ENCODE measurements at regions not wholly inside any gene's neighbourhood (a gene's known extent, or its start where the extent isn't known, plus 50 kb on each side); places are given as distances from the start of the nearest gene placed in this dataset.

DNA sequence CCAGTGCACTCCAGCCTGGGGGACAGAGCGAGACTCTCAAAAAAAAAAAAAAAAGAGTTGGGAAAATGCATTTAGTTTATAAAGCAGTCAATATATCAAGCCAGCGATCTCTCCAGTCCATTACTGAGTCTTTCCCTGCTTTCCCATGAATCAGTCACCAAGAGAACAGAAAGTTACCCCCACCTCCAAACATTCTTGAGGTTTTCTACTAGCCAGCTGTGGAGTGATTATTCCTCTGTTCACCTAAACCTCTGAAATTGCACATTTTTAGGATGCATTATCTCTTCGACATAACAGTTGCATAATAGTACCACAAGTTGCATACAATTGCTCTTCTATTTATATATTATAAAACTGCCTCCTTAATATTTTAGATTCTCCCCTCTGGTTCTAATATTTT, 134.8 kb upstream of the DIO3 start:
- no peak for DNase-seq

DNA sequence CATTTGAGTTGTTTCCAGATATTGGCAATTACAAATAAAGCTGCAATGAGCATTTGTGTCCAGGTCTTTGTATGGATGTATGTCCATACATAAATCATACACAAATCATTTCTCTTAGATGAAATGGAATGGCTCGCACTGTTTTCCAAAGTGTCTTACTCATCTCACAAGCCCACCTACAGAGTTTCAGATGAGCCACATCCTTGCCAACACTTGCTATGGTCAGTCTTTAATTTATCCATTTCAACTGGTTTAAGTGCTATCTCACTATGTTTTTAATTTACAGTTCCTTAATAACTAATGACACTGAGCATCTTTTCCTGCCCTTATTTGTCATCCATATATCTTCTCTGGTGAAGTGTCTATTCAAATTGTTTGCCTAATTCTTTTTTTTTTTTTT, 132.9 kb upstream of the DIO3 start:
- no peak for DNase-seq

DNA sequence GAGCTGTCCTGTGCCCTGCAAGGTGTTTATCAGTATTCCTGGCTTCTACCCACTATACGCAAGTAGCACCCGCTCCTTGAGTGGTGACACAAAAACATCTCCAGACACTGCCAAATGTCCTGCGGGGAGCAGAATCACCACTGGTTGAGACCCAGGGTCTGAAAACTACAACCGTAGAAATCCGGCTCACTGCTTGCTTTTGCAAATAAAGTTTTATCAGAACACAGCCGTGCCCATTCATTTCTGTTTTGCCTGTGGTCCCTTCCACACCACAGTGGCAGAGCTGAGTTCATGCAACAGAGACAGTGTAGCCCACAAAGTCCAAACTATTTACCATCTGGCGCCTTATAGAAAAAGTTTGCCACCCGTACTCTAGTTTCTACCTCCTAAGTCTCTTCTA, 125.7 kb upstream of the DIO3 start:
- DNase-seq = no peak

DNA sequence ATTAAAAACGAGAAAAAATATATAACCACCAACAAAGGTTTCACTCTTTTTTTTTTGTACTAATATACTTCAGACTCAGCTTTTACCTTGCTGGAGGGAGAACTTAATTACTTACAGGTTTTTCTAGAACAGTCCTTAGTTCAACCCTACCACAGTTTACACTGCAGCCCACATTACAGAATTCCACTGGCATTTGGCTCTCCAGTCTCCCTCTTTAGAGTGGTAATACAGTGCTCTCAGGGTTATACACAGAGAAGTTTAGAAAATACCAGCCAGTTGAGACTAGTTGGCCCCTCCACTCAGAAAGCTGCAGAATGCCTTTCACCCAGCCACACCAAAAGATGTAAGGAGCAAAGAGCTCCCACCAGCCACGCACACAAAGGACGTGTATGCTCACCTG, 122.3 kb upstream of the DIO3 start:
- no peak for DNase-seq

DNA sequence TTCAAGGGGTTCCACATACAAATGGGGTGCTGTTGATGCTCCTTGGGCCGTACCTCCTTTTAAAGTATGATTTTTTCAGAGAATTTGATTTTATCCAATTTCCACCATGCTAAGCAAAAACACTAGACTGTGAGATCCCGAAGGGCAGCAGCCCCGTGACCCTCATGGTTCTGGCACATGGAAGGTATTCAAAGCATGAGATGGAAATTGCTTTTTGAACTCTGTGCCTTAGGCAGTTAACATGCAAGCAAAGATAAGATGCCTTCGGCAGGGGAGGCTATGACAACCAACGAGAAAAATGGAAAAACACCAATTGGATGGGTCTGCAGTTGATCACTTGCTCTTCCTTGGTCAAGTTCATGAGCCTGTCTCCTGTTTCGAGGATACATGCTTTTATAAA, 120.8 kb upstream of the DIO3 start:
- no peak for DNase-seq

DNA sequence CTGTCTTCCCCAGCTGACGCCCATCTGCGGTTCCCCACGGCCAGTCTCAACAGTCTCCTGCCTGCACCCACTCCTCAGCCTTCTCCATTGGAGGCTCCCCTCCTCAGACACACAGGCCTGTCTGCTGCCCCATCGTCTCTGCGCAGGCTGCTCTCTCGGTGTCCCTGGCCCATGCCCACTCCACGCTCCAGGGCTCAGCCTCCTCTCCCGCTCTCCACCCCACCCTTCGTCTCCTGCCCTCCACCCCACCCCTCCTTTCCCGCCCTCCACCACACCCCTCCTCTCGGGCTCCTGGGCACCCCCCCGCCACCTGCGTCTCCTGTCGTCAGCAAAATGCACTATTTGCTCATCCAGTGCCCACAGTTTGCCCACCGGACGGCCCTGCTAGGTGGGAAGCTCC, 119.6 kb upstream of the DIO3 start:
- DNase-seq = no peak

DNA sequence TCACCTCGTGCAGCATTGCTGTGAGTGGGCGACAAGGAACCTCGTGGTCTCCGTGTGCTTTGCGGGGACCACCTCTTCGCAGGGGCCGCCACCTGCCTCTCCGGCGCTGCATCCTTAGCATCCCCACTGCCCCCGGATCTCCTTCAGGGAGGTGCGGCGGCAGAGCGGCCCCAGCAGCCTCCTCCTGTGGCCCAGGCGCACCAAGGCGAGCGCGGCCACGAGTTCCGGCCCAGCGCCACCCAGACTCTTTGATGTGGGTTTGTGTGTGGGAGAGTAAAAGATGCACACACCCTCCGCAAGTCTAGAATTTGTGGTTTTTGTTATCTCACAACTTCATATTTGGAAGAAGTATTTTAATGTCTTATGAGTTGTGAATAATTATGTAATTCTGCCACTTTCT, 118.8 kb upstream of the DIO3 start:
- peak; percentile 67 to 76 for DNase-seq

DNA sequence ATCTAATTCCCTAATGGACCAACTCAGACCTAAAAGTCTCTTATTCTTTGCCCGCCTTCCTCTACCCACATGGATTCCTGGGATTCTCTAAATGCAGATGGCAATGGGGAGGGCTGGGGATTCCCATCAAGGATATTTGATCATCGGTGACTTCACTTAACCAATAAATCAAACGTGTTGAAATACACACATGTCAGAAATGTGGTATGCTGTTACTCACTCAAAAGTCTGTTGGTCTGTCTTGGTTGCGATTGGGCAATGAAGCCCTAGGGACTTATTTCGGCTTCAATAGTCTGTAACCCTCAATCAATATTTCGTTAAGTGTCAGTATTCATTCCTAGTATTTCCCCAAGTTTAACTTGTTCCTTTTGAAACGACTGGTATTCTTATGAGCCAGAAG, 117.2 kb upstream of the DIO3 start:
- DNase-seq = no peak

DNA sequence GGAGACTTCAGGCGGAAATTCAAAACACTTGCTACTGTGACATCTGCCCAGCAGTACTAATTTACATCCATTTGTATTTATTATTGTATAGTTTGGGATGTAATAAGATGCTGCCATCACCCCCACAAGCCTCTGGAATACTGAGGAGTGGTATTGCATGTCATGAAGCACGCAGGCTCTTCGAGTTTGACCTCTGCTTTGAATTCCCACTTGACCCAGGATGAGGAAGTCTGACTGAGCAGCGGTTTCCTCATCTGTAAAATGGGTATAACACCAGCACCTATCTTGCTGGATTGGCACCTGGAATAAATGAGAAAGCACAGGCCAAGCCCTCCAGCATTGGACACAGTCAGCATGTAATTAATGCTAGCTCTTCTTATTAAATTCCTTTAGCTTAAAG, 116.0 kb upstream of the DIO3 start:
- DNase-seq = no peak

DNA sequence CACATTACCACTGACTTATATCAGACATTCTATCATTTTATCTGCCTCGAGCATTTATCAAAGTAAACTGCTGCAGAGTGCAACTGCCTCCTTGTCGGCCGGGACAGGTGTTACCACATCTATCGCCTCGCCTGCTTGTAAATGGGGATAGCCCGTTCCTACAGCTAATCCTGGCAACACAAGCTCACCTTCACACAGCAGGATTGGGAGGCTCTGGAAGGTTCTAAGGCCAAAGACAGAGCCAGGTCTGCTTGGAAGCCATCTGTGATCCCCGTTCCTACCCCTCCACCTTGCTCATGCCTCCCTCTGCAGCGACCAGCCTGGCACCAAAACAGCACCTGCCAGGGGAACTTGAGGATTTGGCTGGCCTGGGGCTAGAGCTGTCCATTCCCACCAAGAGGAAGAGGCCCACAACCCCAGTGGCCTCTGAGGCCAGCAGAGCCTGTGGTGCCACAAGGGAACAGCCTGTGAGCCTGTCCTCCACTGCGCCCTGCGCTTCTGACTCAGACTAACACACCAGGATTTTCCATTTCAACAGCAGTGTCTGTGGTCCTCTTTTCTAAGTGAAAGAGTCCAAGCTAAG, 114.8 kb upstream of the DIO3 start:
- no peak for DNase-seq

DNA sequence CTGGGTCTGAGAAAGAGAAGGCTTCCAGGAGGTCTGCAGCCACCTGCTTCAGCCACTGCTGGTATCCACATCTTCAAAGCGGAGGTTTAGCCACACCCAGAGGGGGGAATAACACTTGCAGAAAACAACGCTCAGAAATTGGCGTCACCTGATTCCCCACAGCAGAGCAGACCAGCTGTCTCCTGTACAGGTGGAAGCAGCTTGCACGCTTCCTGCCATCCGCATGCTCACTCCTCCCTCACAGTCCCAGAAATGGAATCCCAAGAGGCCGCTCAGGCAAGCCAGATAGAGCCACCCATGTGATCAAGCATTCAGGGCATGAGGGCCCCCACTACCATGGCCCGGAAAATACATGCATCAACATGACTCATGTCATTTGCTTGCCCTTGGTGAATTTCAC, 112.2 kb upstream of the DIO3 start:
- DNase-seq = no peak

DNA sequence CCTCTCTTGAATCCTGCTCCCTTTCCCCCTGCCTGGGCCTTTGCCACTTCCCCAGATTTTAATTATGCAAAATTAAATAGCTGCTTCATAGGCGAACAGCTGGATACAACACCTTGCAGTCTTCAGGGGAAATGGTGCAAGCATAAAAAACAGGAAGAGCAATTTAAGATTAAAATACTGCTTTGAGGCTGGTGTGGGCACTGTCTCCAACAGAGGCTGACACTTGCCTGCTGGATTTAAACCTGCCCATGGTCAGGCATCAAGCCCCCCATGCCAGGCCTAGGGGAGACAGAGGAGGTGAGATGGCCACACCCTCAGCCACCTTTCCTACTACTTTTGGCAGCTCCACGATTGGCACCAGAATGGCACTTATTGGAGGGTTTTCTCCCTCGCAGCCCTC, 110.1 kb upstream of the DIO3 start:
- DNase-seq = no peak

DNA sequence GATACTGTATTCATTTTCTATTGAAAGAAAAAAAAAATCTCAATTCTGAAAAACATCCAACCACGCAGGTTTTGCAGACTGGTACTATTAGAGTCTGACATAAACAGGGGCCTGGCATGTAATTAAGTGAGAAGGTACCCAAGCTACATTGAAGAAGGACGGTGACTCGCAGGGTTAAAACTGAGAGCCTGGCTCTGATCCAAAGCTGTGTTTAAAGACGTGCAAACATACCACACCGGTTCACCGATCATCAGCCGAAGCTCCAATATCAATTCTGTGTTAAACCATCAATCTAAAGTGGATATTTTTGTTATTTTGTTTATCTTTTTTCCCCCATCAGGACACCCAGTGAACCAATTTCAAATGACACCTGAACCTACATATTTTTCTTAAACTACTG, 108.1 kb upstream of the DIO3 start:
- DNase-seq = no peak

DNA sequence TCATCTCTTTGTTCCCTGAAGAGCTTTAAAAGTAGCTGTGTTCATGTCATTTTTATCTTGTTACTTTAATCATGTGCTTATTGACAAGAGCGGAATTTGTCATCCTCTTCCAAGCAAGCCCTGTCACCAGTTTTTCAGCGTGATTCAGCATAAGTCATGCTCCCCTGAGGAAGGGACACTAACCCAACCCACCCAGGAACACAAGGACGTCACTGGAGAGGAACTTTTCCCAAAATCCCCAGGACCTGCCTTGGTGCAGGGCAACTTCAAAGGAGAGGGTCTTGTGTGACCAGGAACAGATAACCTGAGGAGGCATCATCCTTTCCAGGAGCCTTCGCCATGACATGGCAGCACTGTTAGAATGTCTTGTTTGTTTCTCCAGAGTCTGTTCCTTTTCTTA, 107.1 kb upstream of the DIO3 start:
- no peak for DNase-seq

DNA sequence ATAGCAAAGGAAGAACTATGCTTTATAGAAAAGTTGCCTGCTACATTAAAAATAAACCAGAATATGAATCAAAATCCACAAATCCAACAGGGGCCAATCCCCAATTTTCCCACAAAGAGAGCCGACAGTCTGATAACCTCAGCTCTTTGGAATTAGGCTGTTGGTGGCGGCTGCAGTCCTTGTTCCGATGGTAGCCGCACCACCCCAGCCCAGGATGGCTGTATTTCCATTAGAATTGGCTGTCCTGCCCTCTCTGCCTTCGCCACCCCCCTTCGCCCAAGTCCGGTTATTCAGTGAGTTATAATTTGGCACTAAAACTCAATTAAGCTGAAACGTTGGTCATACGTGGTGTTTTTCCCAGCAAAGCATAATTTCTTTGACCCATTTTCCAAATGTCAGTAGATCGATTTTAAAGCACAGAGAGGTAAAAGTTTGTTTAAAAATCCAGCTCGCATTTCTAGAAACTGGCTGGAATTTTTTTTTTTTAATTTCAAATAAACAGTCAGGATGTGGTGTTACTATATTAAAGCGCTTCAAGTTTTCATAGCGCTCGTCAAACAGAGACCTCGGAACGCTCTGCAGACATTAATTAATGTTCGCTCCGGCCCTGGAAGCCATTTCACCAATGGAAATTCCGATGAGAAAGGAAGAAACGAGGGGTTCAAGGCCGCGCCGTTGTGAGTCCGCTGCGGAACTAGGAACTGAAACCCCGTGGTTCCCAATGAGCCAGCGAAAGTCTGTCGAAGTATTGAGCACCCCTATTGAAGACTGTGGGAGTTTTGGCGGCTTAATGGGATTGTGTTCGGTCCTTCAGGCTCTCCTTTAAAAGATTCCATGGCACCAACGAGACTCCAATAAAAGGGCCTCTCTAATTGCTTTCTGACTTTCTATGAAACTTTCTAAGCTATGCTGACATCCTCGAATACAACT, 104.8 kb upstream of the DIO3 start:
- no peak for DNase-seq

DNA sequence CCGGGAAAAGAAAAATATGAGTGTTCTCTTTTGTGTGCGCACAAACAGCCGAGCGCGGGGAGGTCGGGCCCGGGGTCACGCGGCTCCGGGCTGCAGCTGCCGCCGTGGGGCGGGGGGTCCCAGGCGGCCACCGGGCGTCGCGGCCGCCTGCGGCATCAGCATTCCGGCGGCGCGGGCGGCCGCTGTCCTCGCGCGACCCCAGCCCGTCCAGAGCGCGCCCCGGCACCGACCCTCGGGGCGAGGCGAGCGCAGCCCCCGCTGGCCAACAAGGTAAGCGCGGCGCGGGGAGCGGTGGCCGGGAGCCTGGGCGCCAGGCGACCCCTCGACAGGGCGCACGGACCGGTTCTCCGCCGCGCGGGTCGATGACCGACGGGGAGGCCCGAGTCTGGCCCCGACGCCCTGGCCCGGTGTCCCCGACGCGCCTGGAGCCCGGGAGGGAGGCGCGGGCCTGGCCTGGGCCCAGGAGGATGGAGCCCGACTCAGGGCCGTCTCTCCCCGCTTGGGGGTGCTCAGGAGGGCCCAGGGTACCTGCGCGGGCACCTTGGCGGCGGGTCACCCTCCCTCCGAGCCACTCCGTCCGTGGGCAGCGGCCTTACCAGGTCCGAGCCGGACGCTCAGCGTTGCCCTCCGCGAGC, 103.9 kb upstream of the DIO3 start:
- no peak for DNase-seq

DNA sequence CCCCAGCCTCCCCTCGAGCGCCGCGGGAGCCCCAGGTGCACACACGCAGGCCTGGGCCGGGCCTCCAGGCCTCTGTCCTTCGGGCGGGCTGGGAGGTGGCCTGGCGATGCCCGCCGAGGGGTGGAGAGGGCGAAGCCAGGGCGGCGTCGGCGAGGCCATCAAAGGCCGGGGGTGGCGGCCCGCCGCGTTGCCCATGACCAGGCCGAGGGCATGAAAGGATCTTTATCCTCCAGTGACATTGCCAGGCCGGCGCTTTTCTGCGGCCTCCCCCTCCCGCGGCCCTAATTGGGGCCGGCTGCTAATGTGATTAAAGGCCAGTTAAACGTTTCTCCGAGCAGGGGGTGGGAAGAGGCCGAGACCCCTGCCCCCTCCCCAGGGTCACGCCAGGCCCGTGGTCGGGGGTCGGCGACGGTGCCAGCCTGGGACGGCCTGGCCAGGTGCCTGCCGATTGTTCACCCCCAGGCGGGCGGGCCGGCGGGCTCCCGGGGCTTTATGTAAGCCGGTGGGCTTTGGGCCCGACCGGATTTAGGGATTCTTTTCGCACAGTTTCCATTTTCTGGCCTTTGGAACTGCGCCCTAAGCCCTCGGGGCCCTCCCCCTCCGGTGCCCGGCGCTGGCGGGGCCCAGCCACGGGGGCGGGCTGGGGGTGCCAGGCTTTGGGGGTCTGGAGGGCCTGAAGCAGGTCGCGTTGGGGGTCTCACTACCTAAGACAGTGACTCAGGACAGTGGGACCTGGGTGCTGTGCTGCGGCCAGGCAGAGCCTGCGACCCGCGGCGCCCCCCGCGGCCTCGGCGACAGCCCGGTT, 103.2 kb upstream of the DIO3 start:
- DNase-seq = no peak

DNA sequence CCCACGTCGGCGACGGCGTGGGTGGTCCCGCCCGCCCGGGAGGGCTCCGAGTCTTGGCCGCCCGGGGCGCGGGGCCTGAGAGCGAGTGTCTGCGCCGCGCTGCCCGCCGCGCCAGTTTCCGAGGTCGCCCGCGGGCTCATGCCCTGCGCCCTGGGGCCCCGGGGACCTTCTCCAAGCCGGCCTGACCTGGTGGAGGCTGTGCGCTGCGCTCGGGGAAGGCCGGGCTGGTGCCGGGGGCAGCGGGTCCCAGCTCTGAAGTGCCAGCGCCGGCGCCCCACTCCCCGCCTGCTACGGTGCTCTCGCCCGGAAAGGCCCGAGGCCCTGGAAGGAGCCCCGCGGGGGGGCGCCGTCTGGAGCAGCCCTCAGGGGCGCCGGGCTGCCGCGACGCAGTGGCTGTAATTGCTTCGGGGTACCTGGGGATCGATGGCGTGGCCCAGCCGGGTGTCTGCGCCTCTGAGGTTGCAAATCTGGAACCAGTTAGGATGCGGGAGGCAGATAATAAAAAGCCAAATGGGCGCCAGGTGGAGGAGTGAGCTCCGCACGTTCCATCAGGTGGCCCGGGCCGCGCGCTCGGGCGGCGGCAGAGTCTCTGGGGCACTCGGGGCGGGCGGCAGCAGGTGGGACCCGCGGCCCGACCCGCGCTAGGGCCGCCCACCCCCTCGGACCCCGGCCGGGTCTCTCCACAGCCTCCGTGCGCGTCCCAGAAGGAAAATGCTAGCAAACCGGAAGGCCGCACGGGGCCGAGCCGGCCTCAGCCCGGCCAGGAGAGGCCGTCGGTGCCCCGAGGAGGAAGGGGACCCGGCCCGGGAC, 102.3 kb upstream of the DIO3 start:
- no peak for DNase-seq

DNA sequence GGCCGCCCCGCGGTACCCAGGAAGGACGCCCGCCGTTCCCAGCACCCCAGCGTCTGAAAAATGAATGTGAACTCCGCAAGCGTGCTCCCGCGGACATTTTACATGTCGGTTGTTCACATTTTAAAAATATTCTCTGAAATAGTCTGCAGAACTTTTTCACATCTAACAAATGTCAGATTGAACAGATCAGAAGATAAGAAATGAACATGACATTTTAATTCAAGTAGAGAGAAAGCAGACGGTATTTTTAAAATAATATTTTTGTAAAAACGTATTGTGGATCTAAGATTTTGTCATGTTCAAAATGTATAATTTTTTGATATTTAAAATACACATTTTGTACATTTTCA, 101.8 kb upstream of the DIO3 start:
- no peak for DNase-seq

DNA sequence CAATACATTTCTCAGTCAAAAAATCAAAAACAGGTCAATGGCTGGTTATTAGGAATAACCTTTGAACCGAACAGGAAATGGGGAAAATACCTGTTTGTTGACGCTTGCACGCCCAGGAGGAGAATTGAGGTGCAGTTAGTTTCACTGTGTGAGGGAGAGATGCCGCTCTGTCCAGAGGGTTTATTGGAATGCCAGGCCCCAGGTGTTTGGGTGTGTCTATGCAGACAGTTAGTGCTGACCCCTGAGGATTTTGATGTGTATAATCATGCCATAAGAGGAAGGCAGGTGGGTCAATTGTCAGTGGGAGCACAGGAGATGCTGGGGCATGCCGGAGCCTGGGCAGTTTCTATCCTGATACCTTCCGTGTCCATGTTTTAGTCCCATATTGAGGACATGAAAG, 100.8 kb upstream of the DIO3 start:
- no peak for DNase-seq

DNA sequence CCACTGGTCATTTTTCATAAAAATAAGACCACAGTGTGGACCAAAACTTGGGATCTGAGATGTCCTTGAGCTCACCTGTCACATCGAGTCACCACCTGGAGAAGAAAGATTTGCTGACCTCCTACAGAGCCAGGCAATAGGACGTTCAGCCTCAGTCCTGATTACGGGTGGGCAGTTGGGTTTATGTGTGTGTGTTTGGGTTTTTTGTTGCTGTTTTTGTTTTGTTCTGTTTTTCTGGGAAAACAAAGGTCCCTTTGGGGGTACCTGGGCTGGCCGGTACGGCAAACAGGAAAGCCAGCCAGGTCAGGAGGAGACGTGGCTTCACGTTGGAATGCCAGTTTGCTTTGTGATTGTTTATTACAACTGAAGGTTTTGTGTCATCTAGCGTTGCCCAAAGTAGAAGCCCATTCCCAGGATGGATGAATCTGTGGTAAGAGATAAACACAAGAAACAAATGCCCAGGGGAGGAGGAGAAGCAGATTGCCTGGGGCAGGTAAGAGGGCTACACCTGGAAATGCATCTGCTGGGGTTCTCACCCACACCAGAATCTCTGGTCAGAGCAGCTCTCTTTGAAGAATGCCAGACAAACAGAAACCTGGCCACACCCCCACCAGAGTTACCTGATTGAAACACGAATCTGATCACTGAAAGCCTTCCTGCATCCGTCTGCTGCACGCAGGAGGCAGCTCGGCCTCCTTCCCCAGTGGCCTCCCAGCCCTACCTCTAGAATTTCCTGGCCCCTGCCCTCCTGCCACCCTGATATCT, 100.1 kb upstream of the DIO3 start:
- DNase-seq = no peak

DNA sequence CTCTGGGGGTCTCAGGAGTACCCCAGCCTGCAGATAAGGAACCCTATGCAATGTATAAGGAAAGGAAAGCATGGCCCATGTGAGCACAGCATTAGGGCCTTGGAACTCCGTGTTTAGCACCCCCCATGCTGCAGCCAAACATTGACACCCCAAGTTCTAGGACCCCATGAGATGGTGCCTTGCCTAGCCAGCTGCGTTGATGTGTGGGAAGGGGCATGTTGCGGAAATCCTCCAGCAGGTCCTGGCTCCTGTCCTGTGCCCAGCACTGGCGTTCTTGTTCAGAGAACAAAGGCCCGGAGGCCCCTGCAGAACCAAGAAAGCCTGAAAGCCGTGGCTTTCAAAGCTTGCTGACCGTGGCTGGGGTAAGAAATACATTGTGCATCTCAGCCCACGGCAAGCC, 99.4 kb upstream of the DIO3 start:
- no peak for DNase-seq

Data from CD4-positive, alpha-beta T cell treated with Interleukin-4 for 1 hour (primary cell).